ENCODE measurements at regions not wholly inside any gene's neighbourhood (a gene's known extent, or its start where the extent isn't known, plus 50 kb on each side); places are given as distances from the start of the nearest gene placed in this dataset.

DNA sequence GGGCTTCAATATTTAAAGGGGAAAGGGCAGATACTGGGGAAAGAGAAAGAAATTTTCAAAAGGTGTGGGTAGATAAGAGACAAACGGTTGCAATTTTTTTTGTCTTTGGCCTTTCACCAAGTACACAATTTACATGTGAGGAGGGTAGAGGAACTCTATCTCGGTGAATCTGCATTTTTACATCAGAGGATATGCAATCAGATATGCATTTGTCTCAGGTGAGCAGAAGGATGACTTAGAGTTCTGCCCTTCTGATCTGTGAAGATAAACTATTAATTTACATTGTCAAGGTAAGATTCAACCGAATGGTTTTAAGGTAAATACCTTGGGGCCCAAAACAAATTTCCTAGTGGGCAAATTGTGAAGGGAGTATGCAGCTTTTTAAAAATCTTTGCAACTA lies 169.9 kb downstream of the COX18 start:
- TF ChIP-seq CTCF (IDR thresholded peaks at IDR 0.05; ENCODE audit: low read depth, low read length, missing input control) (no peak), YY1 (IDR thresholded peaks at IDR 0.05) (no peak), JUND (IDR thresholded peaks at IDR 0.05) (no peak), RAD21 (IDR thresholded peaks at IDR 0.05) (no peak), MAX (IDR thresholded peaks at IDR 0.05) (no peak), RXRA (IDR thresholded peaks at IDR 0.05) (no peak), TAF1 (conservative IDR thresholded peaks at IDR 0.05) (no peak), HNF4G (IDR thresholded peaks at IDR 0.05) (no peak), GABPA (IDR thresholded peaks at IDR 0.05 in 1 of 2, conservative IDR thresholded peaks at IDR 0.05 in 1 of 2) (no peak), REST (IDR thresholded peaks at IDR 0.05) (no peak), HNF4A (conservative IDR thresholded peaks at IDR 0.05) (no peak), EGR1 (IDR thresholded peaks at IDR 0.05; ENCODE audit: low read depth in 2 of 2) (no peak)
- TF ChIP-seq, protein P1, sequence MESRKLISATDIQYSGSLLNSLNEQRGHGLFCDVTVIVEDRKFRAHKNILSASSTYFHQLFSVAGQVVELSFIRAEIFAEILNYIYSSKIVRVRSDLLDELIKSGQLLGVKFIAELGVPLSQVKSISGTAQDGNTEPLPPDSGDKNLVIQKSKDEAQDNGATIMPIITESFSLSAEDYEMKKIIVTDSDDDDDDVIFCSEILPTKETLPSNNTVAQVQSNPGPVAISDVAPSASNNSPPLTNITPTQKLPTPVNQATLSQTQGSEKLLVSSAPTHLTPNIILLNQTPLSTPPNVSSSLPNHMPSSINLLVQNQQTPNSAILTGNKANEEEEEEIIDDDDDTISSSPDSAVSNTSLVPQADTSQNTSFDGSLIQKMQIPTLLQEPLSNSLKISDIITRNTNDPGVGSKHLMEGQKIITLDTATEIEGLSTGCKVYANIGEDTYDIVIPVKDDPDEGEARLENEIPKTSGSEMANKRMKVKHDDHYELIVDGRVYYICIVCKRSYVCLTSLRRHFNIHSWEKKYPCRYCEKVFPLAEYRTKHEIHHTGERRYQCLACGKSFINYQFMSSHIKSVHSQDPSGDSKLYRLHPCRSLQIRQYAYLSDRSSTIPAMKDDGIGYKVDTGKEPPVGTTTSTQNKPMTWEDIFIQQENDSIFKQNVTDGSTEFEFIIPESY (IDR thresholded peaks at IDR 0.05) = no peak
